K562 (cell line): ENCODE measurements at regions not wholly inside any gene's neighbourhood (a gene's known extent, or its start where the extent isn't known, plus 50 kb on each side); places are given as distances from the start of the nearest gene placed in this dataset.

Experiments
- CBFB ChIP-seq: sonication (generic); formaldehyde crosslinking; IDR thresholded peaks from 2 replicates; pipeline ENCODE4 v1.4.0; 2020; ENCODE audit warnings: mild to moderate bottlenecking, missing genetic modification reagents
- FOXP1 ChIP-seq: sonication (generic); formaldehyde crosslinking; IDR thresholded peaks from 2 replicates; pipeline ENCODE4 v1.8.0; 2022; ENCODE audit warnings: mild to moderate bottlenecking, missing genetic modification reagents
- HNRNPH1 ChIP-seq: fragments of 200-400 bp; formaldehyde crosslinking; optimal IDR thresholded peaks from 2 replicates; pipeline ENCODE3; 2017; ENCODE audit warnings: low read depth, mild to moderate bottlenecking, low read length, moderate library complexity
- SAFB ChIP-seq: fragments of 200-400 bp; formaldehyde crosslinking; IDR thresholded peaks from 2 replicates; pipeline ENCODE4 v1.6.1; 2017; ENCODE audit warnings: low read depth, low read length, borderline replicate concordance
- SMAD3 ChIP-seq: fragments of 450-650 bp; formaldehyde crosslinking; conservative IDR thresholded peaks from 2 replicates; pipeline ENCODE4 v1.4.0; 2020; ENCODE audit warnings: mild to moderate bottlenecking
- SPI1 ChIP-seq: IDR thresholded peaks from 2 replicates; pipeline ENCODE4 v1.6.1; 2011; ENCODE audit warnings: low read depth, low read length, control low read depth, borderline replicate concordance
- ZFX ChIP-seq: sonication (generic); formaldehyde crosslinking; IDR thresholded peaks from 2 replicates; pipeline ENCODE4 v1.8.0; 2022; ENCODE audit warnings: mild to moderate bottlenecking, missing genetic modification reagents, moderate library complexity
- ZNF764 ChIP-seq: fragments of 250-450 bp; sonication (Bioruptor Pico); IDR thresholded peaks from 2 replicates; pipeline ENCODE4 v1.4.0; 2020; ENCODE audit warnings: low read depth, mild to moderate bottlenecking, moderate library complexity
- TF ChIP-seq, protein P1 (sequence below), 2 experiments: fragments of 450-650 bp; IDR thresholded peaks; 2 replicates each; pipeline ENCODE4 v1.6.1; 2018; ENCODE audit warnings: mild to moderate bottlenecking in 2 of 2, low read depth in 1 of 2; ENCODE audit not compliant: partially characterized antibody in 2 of 2
- TF ChIP-seq, protein P2 (sequence below), 2 experiments: fragments of 450-650 bp; conservative IDR thresholded peaks; 2 replicates each; pipeline ENCODE4 v1.6.1; 2017; ENCODE audit warnings: mild to moderate bottlenecking in 2 of 2, moderate library complexity in 2 of 2

DNA sequence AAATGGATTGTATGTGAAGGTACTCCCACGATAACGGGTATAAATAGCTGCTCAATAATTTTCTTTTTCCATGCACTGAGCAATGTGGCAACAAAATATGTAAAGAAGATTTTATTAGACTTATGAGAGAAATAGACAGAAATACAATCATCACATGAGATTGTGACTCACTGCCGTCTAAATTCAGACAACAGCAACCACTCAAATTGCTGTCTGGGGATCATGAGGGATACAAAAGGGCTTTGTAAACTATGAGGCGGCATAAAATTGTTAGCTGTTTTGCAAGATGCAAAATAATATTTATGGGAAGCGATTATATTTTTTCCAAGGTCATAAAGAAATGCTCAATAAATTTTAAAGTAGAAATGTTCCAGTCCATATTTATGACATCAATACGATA, 259.1 kb upstream of the AGAP1 start (continued):
- TF ChIP-seq, protein P1, sequence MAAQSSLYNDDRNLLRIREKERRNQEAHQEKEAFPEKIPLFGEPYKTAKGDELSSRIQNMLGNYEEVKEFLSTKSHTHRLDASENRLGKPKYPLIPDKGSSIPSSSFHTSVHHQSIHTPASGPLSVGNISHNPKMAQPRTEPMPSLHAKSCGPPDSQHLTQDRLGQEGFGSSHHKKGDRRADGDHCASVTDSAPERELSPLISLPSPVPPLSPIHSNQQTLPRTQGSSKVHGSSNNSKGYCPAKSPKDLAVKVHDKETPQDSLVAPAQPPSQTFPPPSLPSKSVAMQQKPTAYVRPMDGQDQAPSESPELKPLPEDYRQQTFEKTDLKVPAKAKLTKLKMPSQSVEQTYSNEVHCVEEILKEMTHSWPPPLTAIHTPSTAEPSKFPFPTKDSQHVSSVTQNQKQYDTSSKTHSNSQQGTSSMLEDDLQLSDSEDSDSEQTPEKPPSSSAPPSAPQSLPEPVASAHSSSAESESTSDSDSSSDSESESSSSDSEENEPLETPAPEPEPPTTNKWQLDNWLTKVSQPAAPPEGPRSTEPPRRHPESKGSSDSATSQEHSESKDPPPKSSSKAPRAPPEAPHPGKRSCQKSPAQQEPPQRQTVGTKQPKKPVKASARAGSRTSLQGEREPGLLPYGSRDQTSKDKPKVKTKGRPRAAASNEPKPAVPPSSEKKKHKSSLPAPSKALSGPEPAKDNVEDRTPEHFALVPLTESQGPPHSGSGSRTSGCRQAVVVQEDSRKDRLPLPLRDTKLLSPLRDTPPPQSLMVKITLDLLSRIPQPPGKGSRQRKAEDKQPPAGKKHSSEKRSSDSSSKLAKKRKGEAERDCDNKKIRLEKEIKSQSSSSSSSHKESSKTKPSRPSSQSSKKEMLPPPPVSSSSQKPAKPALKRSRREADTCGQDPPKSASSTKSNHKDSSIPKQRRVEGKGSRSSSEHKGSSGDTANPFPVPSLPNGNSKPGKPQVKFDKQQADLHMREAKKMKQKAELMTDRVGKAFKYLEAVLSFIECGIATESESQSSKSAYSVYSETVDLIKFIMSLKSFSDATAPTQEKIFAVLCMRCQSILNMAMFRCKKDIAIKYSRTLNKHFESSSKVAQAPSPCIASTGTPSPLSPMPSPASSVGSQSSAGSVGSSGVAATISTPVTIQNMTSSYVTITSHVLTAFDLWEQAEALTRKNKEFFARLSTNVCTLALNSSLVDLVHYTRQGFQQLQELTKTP (IDR thresholded peaks at IDR 0.05; ENCODE audit: low read depth in 1 of 2, partially characterized antibody in 2 of 2), result no peak
- no peak for TF ChIP-seq CBFB
- no peak for TF ChIP-seq HNRNPH1
- no peak for TF ChIP-seq ZNF764 (CRISPR knock-in tag)
- TF ChIP-seq, protein P2, sequence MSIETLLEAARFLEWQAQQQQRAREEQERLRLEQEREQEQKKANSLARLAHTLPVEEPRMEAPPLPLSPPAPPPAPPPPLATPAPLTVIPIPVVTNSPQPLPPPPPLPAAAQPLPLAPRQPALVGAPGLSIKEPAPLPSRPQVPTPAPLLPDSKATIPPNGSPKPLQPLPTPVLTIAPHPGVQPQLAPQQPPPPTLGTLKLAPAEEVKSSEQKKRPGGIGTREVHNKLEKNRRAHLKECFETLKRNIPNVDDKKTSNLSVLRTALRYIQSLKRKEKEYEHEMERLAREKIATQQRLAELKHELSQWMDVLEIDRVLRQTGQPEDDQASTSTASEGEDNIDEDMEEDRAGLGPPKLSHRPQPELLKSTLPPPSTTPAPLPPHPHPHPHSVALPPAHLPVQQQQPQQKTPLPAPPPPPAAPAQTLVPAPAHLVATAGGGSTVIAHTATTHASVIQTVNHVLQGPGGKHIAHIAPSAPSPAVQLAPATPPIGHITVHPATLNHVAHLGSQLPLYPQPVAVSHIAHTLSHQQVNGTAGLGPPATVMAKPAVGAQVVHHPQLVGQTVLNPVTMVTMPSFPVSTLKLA (conservative IDR thresholded peaks at IDR 0.05), result no peak
- TF ChIP-seq SAFB, result no peak
- TF ChIP-seq SPI1, result no peak
- TF ChIP-seq ZFX, result no peak
- TF ChIP-seq SMAD3, result no peak
- no peak for TF ChIP-seq FOXP1
